CD14-positive monocyte (primary cell): ENCODE measurements at regions not wholly inside any gene's neighbourhood (a gene's known extent, or its start where the extent isn't known, plus 50 kb on each side); places are given as distances from the start of the nearest gene placed in this dataset.

Experiments
- DNase-seq, 3 donors: peaks; one replicate each; pipeline ENCODE4 v3.0.0-alpha.2; 2011 to 2022
- H2AFZ ChIP-seq: 2 replicates; pipeline ENCODE4 v1.6.0; 2012; ENCODE audit warnings: mild to moderate bottlenecking, low read depth, low read length, inconsistent platforms; ENCODE audit not compliant: insufficient read depth, poor library complexity, severe bottlenecking
- H3K27ac ChIP-seq, 2 donors: 1 replicate in 1 of 2; 2 replicates in 1 of 2; pipeline ENCODE4 v1.5.1; 2012 to 2013; ENCODE audit warnings: low read length in 2 of 2, control low read depth in 1 of 2, inconsistent platforms in 1 of 2, low read depth in 1 of 2, mild to moderate bottlenecking in 1 of 2
- H3K27me3 ChIP-seq, 2 donors: one replicate each; pipeline versions ENCODE4 v1.6.0 to v1.6.1; 2011 to 2013; ENCODE audit warnings: low read length in 2 of 2; ENCODE audit not compliant: control insufficient read depth in 2 of 2, insufficient read depth in 2 of 2
- H3K36me3 ChIP-seq, 2 donors: replicated peaks in 1 of 2; 1 replicate in 1 of 2; 2 replicates in 1 of 2; pipeline versions ENCODE4 v1.5.1 to v1.6.1; 2012 to 2013; ENCODE audit warnings: low read length in 2 of 2, control low read depth in 1 of 2, inconsistent platforms in 1 of 2, mild to moderate bottlenecking in 1 of 2; ENCODE audit not compliant: insufficient read depth in 2 of 2, control insufficient read depth in 1 of 2
- H3K4me1 ChIP-seq, 2 donors: 1 replicate in 1 of 2; 2 replicates in 1 of 2; pipeline versions ENCODE4 v1.5.1 to v1.6.1; 2012 to 2013; ENCODE audit warnings: low read length in 2 of 2, control low read depth in 1 of 2, inconsistent platforms in 1 of 2, mild to moderate bottlenecking in 1 of 2, moderate library complexity in 1 of 2; ENCODE audit not compliant: insufficient read depth in 2 of 2, control insufficient read depth in 1 of 2
- H3K4me2 ChIP-seq: replicated peaks from 2 replicates; pipeline ENCODE3; 2012; ENCODE audit warnings: low read length, moderate library complexity, mild to moderate bottlenecking; ENCODE audit not compliant: poor library complexity, severe bottlenecking; ENCODE audit errors: extremely low read depth
- H3K4me3 ChIP-seq, 3 experiments: fragments of 200-600 bp in 1 of 3; sonication (generic) in 1 of 3; replicated peaks in 1 of 3; 1 replicate in 2 of 3; 2 replicates in 1 of 3; pipeline ENCODE4 v1.5.1; 2011 to 2013; ENCODE audit warnings: low read length in 3 of 3, mild to moderate bottlenecking in 3 of 3, control low read depth in 2 of 3, low read depth in 2 of 3, inconsistent platforms in 1 of 3, moderate library complexity in 1 of 3
- H3K79me2 ChIP-seq: 2 replicates; pipeline ENCODE4 v1.6.0; 2012; ENCODE audit warnings: mild to moderate bottlenecking, control low read depth, inconsistent platforms, low read length, moderate library complexity; ENCODE audit not compliant: insufficient read depth
- H3K9ac ChIP-seq: 2 replicates; pipeline ENCODE4 v1.6.0; 2017; ENCODE audit warnings: low read length, mild to moderate bottlenecking; ENCODE audit not compliant: insufficient read depth, poor library complexity, severe bottlenecking
- H3K9me3 ChIP-seq, 2 donors: replicated peaks in 1 of 2; 1 replicate in 1 of 2; 2 replicates in 1 of 2; pipeline versions ENCODE4 v1.5.1 to v1.6.1; 2012 to 2013; ENCODE audit warnings: low read length in 2 of 2, control low read depth in 1 of 2; ENCODE audit not compliant: control insufficient read depth in 1 of 2, insufficient read depth in 1 of 2
- H4K20me1 ChIP-seq: 2 replicates; pipeline ENCODE4 v1.6.0; 2012; ENCODE audit warnings: mild to moderate bottlenecking, low read length, control low read depth, moderate library complexity; ENCODE audit not compliant: insufficient read depth
- H3K27ac Mint-ChIP-seq, 7 donors: one replicate each; pipeline ENCODE4 v1.8.0; 2020; ENCODE audit warnings: mild to moderate bottlenecking in 7 of 7, mixed read lengths in 7 of 7, moderate library complexity in 6 of 7, inconsistent platforms in 2 of 7
- H3K27me3 Mint-ChIP-seq, 3 donors: one replicate each; pipeline ENCODE4 v1.8.0; 2021 to 2022; ENCODE audit warnings: low read depth in 3 of 3, mild to moderate bottlenecking in 3 of 3, mixed read lengths in 3 of 3, moderate library complexity in 3 of 3, inconsistent platforms in 1 of 3
- H3K36me3 Mint-ChIP-seq, 2 donors: one replicate each; pipeline ENCODE4 v1.8.0; 2020; ENCODE audit warnings: mixed read lengths in 2 of 2, inconsistent platforms in 1 of 2, mild to moderate bottlenecking in 1 of 2
- H3K4me1 Mint-ChIP-seq: one replicate; pipeline ENCODE4 v1.8.0; 2020; ENCODE audit warnings: mild to moderate bottlenecking, mixed read lengths
- H3K4me3 Mint-ChIP-seq, 2 donors: one replicate each; pipeline ENCODE4 v1.8.0; 2020; ENCODE audit warnings: mild to moderate bottlenecking in 2 of 2, mixed read lengths in 2 of 2, moderate library complexity in 1 of 2
- H3K9me3 Mint-ChIP-seq, 7 donors: one replicate each; pipeline ENCODE4 v1.8.0; 2020 to 2022; ENCODE audit warnings: mixed read lengths in 7 of 7, mild to moderate bottlenecking in 6 of 7, moderate library complexity in 6 of 7, inconsistent platforms in 2 of 7
- CTCF ChIP-seq: fragments of 200-600 bp; IDR thresholded peaks from one replicate; pipeline ENCODE4 v1.8.0; 2022; ENCODE audit warnings: antibody characterized with exemption, mild to moderate bottlenecking
- WGBS: methylation state at CpG from one replicate; pipeline ENCODE4 v1.1.5; 2013; ENCODE audit warnings: missing lambda C conversion rate; ENCODE audit not compliant: insufficient coverage; 5-methylcytosine and 5-hydroxymethylcytosine counted together
- intact Hi-C, 2 donors: fragments of 100-400 bp; cut with micrococcal nuclease; formaldehyde crosslinking; loops; one replicate each; pipeline versions ENCODE4 v1.15.0 to v1.15.1; 2023

GRCh38 chr7:156368053-156368843, 272.3 kb upstream of the RNF32 start:
- Histone ChIP-seq H3K4me1 (no peaks in the 10 kb centered on the region), H3K27me3 (no peaks in the 10 kb centered on the region), H3K27ac (no peak overlapping the region), H3K4me2 (no peak overlapping the region), H3K9me3 (peaks cover 0 to 4% of the 10 kb centered on the region in 2 donors), H4K20me1 (no peaks in the 10 kb centered on the region), H3K4me3 (no peak overlapping the region), H3K9ac (no peak overlapping the region), H3K36me3 (no peaks in the 10 kb centered on the region), H2AFZ (no peak overlapping the region), H3K79me2 (no peaks in the 10 kb centered on the region)
- Mint-ChIP-seq H3K36me3 (no peaks in the 10 kb centered on the region), H3K27me3 (no peaks in the 10 kb centered on the region), H3K4me1 (no peaks in the 10 kb centered on the region), H3K27ac (no peak overlapping the region), H3K9me3 (peaks cover 0 to 9% (median 2%) of the 10 kb centered on the region in 7 donors), H3K4me3 (no peak overlapping the region)
- TF ChIP-seq CTCF: no peak
- 90% methylated on average over 9 of the region's 12 CpGs for WGBS
- no peak for DNase-seq
- intact Hi-C loops: no loop called here

- intact Hi-C loops: no loop called here
- Histone ChIP-seq H2AFZ (no peak overlapping the region), H3K79me2 (no peaks in the 10 kb centered on the region), H3K4me3 (no peak overlapping the region), H4K20me1 (no peaks in the 10 kb centered on the region), H3K4me1 (no peaks in the 10 kb centered on the region), H3K27me3 (no peaks in the 10 kb centered on the region), H3K9me3 (no peaks in the 10 kb centered on the region), H3K4me2 (no peak overlapping the region), H3K27ac (no peak overlapping the region), H3K36me3 (no peaks in the 10 kb centered on the region), H3K9ac (no peak overlapping the region)
- DNase-seq: no peak
- H3K9me3 Mint-ChIP-seq: peaks cover 0 to 6% (median 2%) of the 10 kb centered on the region in 7 donors
- H3K4me1 Mint-ChIP-seq: no peaks in the 10 kb centered on the region
- H3K4me3 Mint-ChIP-seq: no peak overlapping the region
- WGBS: no CpG with 5 or more reads among the region's 5 CpGs
- H3K36me3 Mint-ChIP-seq: no peaks in the 10 kb centered on the region
- TF ChIP-seq CTCF: no peak
- H3K27ac Mint-ChIP-seq: no peak overlapping the region
- no peaks in the 10 kb centered on the region for H3K27me3 Mint-ChIP-seq
Observed at GRCh38 chr7:156363751-156364150, 276.8 kb upstream of the RNF32 start.
